ENCODE measurements at regions not wholly inside any gene's neighbourhood (a gene's known extent, or its start where the extent isn't known, plus 50 kb on each side); places are given as distances from the start of the nearest gene placed in this dataset.

DNA sequence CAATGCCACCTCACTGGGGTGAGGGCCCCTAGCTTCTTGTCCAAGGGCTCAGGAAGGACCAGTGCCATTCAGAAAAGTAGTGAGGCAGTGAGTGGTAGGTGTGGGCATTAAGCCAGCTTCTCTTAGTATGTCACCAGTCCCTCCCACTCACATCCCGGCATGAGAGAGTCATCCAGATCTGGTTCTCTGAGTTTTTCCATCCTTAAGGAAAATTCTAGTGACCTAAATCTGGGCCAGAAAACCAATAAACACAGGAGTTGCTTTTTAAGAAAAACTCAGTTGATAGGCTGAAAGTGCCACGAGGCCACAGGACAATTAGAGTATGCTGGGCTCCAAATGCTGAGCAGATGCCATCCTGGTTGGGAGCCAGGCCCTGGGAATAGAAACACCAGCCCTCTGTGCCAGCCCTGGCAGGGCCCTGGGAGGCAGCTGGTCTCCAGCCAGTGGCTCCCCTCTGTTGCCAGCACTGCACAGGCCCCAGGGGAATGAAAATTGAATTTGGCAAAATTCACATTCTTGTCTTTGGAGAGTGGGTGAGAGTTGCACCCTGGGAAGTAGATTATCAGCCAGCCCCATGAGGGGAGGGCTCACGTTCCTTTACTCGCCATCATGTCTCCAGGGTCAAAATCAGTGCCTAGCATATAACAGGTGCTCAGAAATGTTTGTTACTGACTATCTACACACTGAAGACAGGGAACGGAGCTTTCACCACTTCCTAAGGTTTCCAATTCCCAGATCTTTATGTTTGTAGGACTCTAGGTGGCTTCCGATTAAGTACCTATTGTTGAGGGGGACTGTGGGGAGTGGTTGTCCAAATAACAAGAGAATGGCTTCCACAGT lies 52.8 kb downstream of the FAM43A start:
- no peak for DNase-seq (ENCODE audit: low spot score)
- no peaks in the 10 kb centered on the region for H3K4me1 ChIP-seq (replicated peaks)
- H3K27me3 ChIP-seq (replicated peaks; ENCODE audit: insufficient read depth) = no peaks in the 10 kb centered on the region
- TF ChIP-seq POLR2A (IDR thresholded peaks at IDR 0.05) (no peak), CTCF (IDR thresholded peaks at IDR 0.05) (no peak), POLR2AphosphoS5 (IDR thresholded peaks at IDR 0.05) (no peak)
- no peaks in the 10 kb centered on the region for H3K36me3 ChIP-seq
- no peaks in the 10 kb centered on the region for H3K9me3 ChIP-seq
- WGBS = 53% methylated on average over 6 of the region's 6 CpGs
- no peak overlapping the region for H3K27ac ChIP-seq
- no peak overlapping the region for H3K4me3 ChIP-seq
- intact Hi-C loops (cut with DNase I) = no loop called here

GRCh38 chr3:194739498-194740284 lies 54.0 kb downstream of the FAM43A start:
- Histone ChIP-seq H3K27ac (no peak overlapping the region), H3K4me3 (no peak overlapping the region), H3K9me3 (no peaks in the 10 kb centered on the region), H3K4me1 (replicated peaks) (no peaks in the 10 kb centered on the region), H3K27me3 (replicated peaks; ENCODE audit: insufficient read depth) (no peaks in the 10 kb centered on the region), H3K36me3 (no peaks in the 10 kb centered on the region)
- 88% methylated on average over 11 of the region's 11 CpGs for WGBS
- TF ChIP-seq POLR2A (IDR thresholded peaks at IDR 0.05) = no peak
- no peak for TF ChIP-seq CTCF (IDR thresholded peaks at IDR 0.05)
- no peak for TF ChIP-seq POLR2AphosphoS5 (IDR thresholded peaks at IDR 0.05)
- no peak for DNase-seq (ENCODE audit: low spot score)
- intact Hi-C loops (cut with DNase I) = no loop called here

DNA sequence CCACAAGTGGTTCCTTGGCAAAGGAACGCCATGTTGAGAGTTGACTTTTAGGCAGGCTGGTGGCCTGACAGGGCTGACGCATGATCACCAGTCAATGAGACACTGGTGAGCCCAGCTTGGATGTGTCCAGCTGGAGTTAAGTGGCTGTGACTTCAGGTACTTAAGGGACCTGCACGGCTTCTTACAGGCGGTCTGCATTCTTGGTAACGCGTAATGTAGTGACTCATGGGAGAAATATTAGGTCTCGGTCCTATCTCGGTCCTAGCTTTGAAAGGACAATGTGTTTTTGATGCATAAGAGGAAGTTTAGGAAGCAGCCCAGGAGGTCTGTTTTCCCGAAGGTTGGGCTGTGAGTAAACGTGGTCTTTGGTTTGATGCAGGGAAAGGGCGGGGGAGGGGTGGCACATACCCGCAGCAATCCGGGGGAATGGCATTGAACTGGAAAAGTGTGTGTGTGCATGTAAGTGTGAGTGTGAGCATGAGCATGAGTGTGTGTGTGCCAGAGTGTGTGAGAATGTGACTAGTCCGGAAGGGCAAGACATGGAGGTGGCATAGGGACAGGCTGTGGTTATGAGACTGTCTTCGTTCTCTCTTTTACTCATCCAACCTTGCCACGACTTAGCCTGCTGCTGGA lies 55.3 kb downstream of the FAM43A start:
- Histone ChIP-seq H3K4me1 (replicated peaks) (no peaks in the 10 kb centered on the region), H3K27ac (no peak overlapping the region), H3K4me3 (no peak overlapping the region), H3K27me3 (replicated peaks; ENCODE audit: insufficient read depth) (no peaks in the 10 kb centered on the region), H3K36me3 (no peaks in the 10 kb centered on the region), H3K9me3 (no peaks in the 10 kb centered on the region)
- intact Hi-C loops (cut with DNase I) = no loop called here
- no peak for TF ChIP-seq CTCF (IDR thresholded peaks at IDR 0.05)
- WGBS = 57% methylated on average over 16 of the region's 16 CpGs
- DNase-seq (ENCODE audit: low spot score) = no peak

GRCh38 chr3:194741916-194742315 lies 56.2 kb downstream of the FAM43A start:
- no peak overlapping the region for H3K4me3 ChIP-seq
- intact Hi-C loops (cut with DNase I) = no loop called here
- H3K27me3 ChIP-seq (replicated peaks; ENCODE audit: insufficient read depth) = no peaks in the 10 kb centered on the region
- DNase-seq (ENCODE audit: low spot score) = no peak
- WGBS = 75% methylated on average over 7 of the region's 7 CpGs
- no peaks in the 10 kb centered on the region for H3K9me3 ChIP-seq
- no peaks in the 10 kb centered on the region for H3K36me3 ChIP-seq
- no peak for TF ChIP-seq POLR2A (IDR thresholded peaks at IDR 0.05)
- no peak overlapping the region for H3K27ac ChIP-seq
- no peaks in the 10 kb centered on the region for H3K4me1 ChIP-seq (replicated peaks)

DNA sequence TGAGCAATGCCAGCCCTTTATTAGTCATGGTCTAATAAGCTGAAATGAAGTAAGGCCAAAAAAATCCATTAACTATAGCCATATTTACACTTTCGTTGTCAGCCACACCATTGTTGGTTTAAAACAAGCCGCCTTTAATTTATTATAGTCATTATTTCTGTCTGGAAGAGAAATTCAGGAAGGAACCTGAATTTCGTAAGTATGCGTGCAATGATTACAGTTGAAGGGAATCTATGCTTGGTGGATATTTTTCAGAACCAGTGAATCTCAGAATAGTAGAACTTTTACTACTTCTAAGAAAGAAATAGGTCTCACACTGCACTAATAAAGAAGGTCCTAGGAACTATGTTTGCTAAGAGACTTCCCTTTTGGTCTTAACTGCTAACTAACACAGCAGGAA lies 59.1 kb downstream of the FAM43A start:
- 73% methylated on average over 4 of the region's 4 CpGs for WGBS
- TF ChIP-seq POLR2A (IDR thresholded peaks at IDR 0.05) (no peak), CTCF (IDR thresholded peaks at IDR 0.05) (no peak), POLR2AphosphoS5 (IDR thresholded peaks at IDR 0.05) (no peak)
- intact Hi-C loops (cut with DNase I) = no loop called here
- Histone ChIP-seq H3K4me1 (replicated peaks) (no peaks in the 10 kb centered on the region), H3K27me3 (replicated peaks; ENCODE audit: insufficient read depth) (no peaks in the 10 kb centered on the region), H3K9me3 (no peaks in the 10 kb centered on the region), H3K27ac (no peak overlapping the region), H3K36me3 (no peaks in the 10 kb centered on the region), H3K4me3 (no peak overlapping the region)
- DNase-seq (ENCODE audit: low spot score) = no peak

Data from prostate gland (tissue), 2 donors.